MM.1S (cell line): ENCODE measurements at regions not wholly inside any gene's neighbourhood (a gene's known extent, or its start where the extent isn't known, plus 50 kb on each side); places are given as distances from the start of the nearest gene placed in this dataset.

ENCODE experiments used
- CTCF ChIP-seq: fragments of 300-600 bp; sonication (generic); IDR thresholded peaks from 2 replicates; pipeline ENCODE4 v1.5.1; 2016; ENCODE audit warnings: antibody characterized with exemption, low read length, mixed read lengths
- EZH2 ChIP-seq: fragments of 300-600 bp; sonication (generic); optimal IDR thresholded peaks from 2 replicates; pipeline ENCODE3; 2017; ENCODE audit warnings: low read depth, mild to moderate bottlenecking, antibody characterized with exemption, low read length, mixed read lengths

- TF ChIP-seq CTCF = no peak
- no peak for TF ChIP-seq EZH2
Measured at GRCh38 chr2:217086038-217086522, 226.2 kb upstream of the TNP1 start.
